ENCODE measurements at regions not wholly inside any gene's neighbourhood (a gene's known extent, or its start where the extent isn't known, plus 50 kb on each side); places are given as distances from the start of the nearest gene placed in this dataset.

DNA sequence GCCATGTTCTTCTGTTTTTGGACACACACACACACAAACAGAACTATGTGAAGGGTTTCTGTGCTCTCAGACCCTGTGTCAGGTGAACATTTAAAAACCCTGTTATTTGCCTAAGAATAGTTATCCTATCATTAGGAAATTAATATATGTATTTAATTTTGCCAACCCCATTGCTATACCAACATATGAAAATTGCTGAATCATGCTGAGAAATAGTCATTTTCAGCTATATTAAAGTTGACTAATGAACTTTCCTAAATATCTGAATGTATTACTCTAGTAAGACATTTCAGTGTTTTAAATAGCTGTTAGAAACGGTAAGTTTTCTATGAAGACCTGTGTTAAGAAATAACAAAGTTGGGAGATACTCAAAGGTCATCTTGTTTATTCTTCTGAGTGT, 596.9 kb upstream of the GRM7 start:
- ATAC-seq = no peak
- no peak for TF ChIP-seq ESRRG (CRISPR knock-in tag; IDR thresholded peaks at IDR 0.05)
- TF ChIP-seq SNAI2 (CRISPR knock-in tag; IDR thresholded peaks at IDR 0.05) = no peak
- TF ChIP-seq ZNF565 (CRISPR knock-in tag; conservative IDR thresholded peaks at IDR 0.05; ENCODE audit: low read depth) = no peak
- TF ChIP-seq, protein P1, sequence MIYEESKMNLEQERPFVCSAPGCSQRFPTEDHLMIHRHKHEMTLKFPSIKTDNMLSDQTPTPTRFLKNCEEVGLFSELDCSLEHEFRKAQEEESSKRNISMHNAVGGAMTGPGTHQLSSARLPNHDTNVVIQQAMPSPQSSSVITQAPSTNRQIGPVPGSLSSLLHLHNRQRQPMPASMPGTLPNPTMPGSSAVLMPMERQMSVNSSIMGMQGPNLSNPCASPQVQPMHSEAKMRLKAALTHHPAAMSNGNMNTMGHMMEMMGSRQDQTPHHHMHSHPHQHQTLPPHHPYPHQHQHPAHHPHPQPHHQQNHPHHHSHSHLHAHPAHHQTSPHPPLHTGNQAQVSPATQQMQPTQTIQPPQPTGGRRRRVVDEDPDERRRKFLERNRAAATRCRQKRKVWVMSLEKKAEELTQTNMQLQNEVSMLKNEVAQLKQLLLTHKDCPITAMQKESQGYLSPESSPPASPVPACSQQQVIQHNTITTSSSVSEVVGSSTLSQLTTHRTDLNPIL (CRISPR knock-in tag; IDR thresholded peaks at IDR 0.05; ENCODE audit: low read depth) = no peak
- TF ChIP-seq, protein P2, sequence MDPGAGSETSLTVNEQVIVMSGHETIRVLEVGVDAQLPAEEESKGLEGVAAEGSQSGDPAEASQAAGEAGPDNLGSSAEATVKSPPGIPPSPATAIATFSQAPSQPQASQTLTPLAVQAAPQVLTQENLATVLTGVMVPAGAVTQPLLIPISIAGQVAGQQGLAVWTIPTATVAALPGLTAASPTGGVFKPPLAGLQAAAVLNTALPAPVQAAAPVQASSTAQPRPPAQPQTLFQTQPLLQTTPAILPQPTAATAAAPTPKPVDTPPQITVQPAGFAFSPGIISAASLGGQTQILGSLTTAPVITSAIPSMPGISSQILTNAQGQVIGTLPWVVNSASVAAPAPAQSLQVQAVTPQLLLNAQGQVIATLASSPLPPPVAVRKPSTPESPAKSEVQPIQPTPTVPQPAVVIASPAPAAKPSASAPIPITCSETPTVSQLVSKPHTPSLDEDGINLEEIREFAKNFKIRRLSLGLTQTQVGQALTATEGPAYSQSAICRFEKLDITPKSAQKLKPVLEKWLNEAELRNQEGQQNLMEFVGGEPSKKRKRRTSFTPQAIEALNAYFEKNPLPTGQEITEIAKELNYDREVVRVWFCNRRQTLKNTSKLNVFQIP (CRISPR knock-in tag; IDR thresholded peaks at IDR 0.05; ENCODE audit: borderline replicate concordance, low read depth) = no peak
- TF ChIP-seq RARB (CRISPR knock-in tag; IDR thresholded peaks at IDR 0.05) = no peak
- TF ChIP-seq, protein P3, sequence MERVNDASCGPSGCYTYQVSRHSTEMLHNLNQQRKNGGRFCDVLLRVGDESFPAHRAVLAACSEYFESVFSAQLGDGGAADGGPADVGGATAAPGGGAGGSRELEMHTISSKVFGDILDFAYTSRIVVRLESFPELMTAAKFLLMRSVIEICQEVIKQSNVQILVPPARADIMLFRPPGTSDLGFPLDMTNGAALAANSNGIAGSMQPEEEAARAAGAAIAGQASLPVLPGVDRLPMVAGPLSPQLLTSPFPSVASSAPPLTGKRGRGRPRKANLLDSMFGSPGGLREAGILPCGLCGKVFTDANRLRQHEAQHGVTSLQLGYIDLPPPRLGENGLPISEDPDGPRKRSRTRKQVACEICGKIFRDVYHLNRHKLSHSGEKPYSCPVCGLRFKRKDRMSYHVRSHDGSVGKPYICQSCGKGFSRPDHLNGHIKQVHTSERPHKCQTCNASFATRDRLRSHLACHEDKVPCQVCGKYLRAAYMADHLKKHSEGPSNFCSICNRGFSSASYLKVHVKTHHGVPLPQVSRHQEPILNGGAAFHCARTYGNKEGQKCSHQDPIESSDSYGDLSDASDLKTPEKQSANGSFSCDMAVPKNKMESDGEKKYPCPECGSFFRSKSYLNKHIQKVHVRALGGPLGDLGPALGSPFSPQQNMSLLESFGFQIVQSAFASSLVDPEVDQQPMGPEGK (CRISPR knock-in tag; IDR thresholded peaks at IDR 0.05; ENCODE audit: borderline replicate concordance) = no peak

DNA sequence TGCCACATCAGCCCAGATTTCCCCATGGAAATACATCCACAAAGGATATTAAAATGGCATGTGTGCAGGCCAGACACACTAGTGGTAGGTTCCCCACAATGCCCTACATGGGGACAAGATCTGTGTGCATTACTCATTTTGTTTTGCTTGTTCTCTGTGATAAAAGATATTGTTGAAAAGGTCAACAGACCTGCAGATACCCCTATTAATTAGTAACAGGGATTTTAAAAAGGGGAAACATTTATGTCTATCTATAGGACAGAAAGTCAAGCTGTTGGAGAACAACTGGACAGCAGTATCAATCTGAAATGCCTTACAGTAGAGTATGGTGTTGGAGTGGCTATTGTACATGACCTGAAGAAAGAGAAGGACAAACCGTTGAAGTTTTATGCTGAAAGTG, 596.0 kb upstream of the GRM7 start:
- TF ChIP-seq, protein P3 (CRISPR knock-in tag; IDR thresholded peaks at IDR 0.05; ENCODE audit: borderline replicate concordance) = no peak
- TF ChIP-seq TCF4 (CRISPR knock-in tag; IDR thresholded peaks at IDR 0.05; ENCODE audit: borderline replicate concordance) (no peak), SNAI2 (CRISPR knock-in tag; IDR thresholded peaks at IDR 0.05) (no peak), BACH2 (CRISPR knock-in tag; IDR thresholded peaks at IDR 0.05; ENCODE audit: borderline replicate concordance) (no peak), ZNF70 (CRISPR knock-in tag; IDR thresholded peaks at IDR 0.05) (no peak), ZFP3 (CRISPR knock-in tag; IDR thresholded peaks at IDR 0.05) (no peak), ISL1 (CRISPR knock-in tag; IDR thresholded peaks at IDR 0.05) (no peak), ZNF8 (CRISPR knock-in tag; IDR thresholded peaks at IDR 0.05) (no peak), TOX (CRISPR knock-in tag; IDR thresholded peaks at IDR 0.05; ENCODE audit: borderline replicate concordance) (no peak)
- TF ChIP-seq, protein P4, sequence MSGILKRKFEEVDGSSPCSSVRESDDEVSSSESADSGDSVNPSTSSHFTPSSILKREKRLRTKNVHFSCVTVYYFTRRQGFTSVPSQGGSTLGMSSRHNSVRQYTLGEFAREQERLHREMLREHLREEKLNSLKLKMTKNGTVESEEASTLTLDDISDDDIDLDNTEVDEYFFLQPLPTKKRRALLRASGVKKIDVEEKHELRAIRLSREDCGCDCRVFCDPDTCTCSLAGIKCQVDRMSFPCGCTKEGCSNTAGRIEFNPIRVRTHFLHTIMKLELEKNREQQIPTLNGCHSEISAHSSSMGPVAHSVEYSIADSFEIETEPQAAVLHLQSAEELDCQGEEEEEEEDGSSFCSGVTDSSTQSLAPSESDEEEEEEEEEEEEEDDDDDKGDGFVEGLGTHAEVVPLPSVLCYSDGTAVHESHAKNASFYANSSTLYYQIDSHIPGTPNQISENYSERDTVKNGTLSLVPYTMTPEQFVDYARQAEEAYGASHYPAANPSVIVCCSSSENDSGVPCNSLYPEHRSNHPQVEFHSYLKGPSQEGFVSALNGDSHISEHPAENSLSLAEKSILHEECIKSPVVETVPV (CRISPR knock-in tag; IDR thresholded peaks at IDR 0.05) = no peak
- ATAC-seq = no peak

DNA sequence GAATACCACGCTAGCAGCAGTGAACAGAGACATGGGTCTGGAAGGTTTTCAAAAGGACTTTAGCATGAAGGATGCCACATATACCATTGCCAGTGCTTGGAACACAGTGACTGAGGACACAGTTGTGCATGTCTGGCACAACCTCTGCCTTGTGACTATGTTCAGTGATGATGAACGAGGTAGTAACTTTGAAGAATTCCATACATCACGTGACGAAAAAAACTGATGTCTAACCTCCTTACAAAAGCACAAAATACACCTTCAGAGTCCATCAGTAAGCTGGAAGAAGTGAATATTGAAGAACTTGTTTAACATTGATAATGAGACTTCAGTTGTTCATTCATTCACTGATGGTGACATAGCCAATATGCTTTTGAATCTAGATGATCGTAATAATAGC, 594.8 kb upstream of the GRM7 start:
- no peak for ATAC-seq
- TF ChIP-seq, protein P4 (CRISPR knock-in tag; IDR thresholded peaks at IDR 0.05) = no peak
- TF ChIP-seq, protein P5, sequence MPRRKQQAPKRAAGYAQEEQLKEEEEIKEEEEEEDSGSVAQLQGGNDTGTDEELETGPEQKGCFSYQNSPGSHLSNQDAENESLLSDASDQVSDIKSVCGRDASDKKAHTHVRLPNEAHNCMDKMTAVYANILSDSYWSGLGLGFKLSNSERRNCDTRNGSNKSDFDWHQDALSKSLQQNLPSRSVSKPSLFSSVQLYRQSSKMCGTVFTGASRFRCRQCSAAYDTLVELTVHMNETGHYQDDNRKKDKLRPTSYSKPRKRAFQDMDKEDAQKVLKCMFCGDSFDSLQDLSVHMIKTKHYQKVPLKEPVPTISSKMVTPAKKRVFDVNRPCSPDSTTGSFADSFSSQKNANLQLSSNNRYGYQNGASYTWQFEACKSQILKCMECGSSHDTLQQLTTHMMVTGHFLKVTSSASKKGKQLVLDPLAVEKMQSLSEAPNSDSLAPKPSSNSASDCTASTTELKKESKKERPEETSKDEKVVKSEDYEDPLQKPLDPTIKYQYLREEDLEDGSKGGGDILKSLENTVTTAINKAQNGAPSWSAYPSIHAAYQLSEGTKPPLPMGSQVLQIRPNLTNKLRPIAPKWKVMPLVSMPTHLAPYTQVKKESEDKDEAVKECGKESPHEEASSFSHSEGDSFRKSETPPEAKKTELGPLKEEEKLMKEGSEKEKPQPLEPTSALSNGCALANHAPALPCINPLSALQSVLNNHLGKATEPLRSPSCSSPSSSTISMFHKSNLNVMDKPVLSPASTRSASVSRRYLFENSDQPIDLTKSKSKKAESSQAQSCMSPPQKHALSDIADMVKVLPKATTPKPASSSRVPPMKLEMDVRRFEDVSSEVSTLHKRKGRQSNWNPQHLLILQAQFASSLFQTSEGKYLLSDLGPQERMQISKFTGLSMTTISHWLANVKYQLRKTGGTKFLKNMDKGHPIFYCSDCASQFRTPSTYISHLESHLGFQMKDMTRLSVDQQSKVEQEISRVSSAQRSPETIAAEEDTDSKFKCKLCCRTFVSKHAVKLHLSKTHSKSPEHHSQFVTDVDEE (CRISPR knock-in tag; IDR thresholded peaks at IDR 0.05) = no peak
- TF ChIP-seq CSDC2 (CRISPR knock-in tag; IDR thresholded peaks at IDR 0.05) = no peak
- TF ChIP-seq GLIS3 (CRISPR knock-in tag; IDR thresholded peaks at IDR 0.05) = no peak
- TF ChIP-seq TCF4 (CRISPR knock-in tag; IDR thresholded peaks at IDR 0.05; ENCODE audit: borderline replicate concordance) = no peak
- TF ChIP-seq, protein P2 (CRISPR knock-in tag; IDR thresholded peaks at IDR 0.05; ENCODE audit: borderline replicate concordance, low read depth) = no peak
- no peak for TF ChIP-seq ZC3H10 (CRISPR knock-in tag; IDR thresholded peaks at IDR 0.05)
- no peak for TF ChIP-seq ARNTL (CRISPR knock-in tag; IDR thresholded peaks at IDR 0.05; ENCODE audit: borderline replicate concordance, low read depth)
- no peak for TF ChIP-seq OSR1 (CRISPR knock-in tag; IDR thresholded peaks at IDR 0.05)
- TF ChIP-seq ESRRG (CRISPR knock-in tag; IDR thresholded peaks at IDR 0.05) = no peak
- no peak for TF ChIP-seq BACH2 (CRISPR knock-in tag; IDR thresholded peaks at IDR 0.05; ENCODE audit: borderline replicate concordance)
- TF ChIP-seq ZFP3 (CRISPR knock-in tag; IDR thresholded peaks at IDR 0.05) = no peak
- TF ChIP-seq ISL1 (CRISPR knock-in tag; IDR thresholded peaks at IDR 0.05) = no peak
- no peak for TF ChIP-seq ZNF8 (CRISPR knock-in tag; IDR thresholded peaks at IDR 0.05)
- TF ChIP-seq ZNF70 (CRISPR knock-in tag; IDR thresholded peaks at IDR 0.05) = no peak
- no peak for TF ChIP-seq ZFP30 (CRISPR knock-in tag; IDR thresholded peaks at IDR 0.05)
